ENCODE measurements at regions not wholly inside any gene's neighbourhood (a gene's known extent, or its start where the extent isn't known, plus 50 kb on each side); places are given as distances from the start of the nearest gene placed in this dataset.
"Not testable (repeated sequence)": the region's sequence is repeated elsewhere in the genome, so short reads cannot be mapped to it uniquely, and the experiment has no call there.

GRCh38 chr6:115442323-115442722 is 618.4 kb downstream of the FRK start:
- DNase-seq (no peak), ATAC-seq (ENCODE audit: low read depth) (no peak)
- Mint-ChIP-seq H3K36me3 (ENCODE audit: low read depth) (no peaks in the 10 kb centered on the region), H3K27me3 (no peaks in the 10 kb centered on the region), H3K9me3 (peaks cover 2% of the 10 kb centered on the region), H3K27ac (no peak overlapping the region), H3K4me3 (no peak overlapping the region), H3K4me1 (no peaks in the 10 kb centered on the region)
- ChIA-PET CTCF (no interaction called here), POLR2A (no interaction called here)
- intact Hi-C loops (cut with micrococcal nuclease) = no loop called here
- TF ChIP-seq, protein P1, sequence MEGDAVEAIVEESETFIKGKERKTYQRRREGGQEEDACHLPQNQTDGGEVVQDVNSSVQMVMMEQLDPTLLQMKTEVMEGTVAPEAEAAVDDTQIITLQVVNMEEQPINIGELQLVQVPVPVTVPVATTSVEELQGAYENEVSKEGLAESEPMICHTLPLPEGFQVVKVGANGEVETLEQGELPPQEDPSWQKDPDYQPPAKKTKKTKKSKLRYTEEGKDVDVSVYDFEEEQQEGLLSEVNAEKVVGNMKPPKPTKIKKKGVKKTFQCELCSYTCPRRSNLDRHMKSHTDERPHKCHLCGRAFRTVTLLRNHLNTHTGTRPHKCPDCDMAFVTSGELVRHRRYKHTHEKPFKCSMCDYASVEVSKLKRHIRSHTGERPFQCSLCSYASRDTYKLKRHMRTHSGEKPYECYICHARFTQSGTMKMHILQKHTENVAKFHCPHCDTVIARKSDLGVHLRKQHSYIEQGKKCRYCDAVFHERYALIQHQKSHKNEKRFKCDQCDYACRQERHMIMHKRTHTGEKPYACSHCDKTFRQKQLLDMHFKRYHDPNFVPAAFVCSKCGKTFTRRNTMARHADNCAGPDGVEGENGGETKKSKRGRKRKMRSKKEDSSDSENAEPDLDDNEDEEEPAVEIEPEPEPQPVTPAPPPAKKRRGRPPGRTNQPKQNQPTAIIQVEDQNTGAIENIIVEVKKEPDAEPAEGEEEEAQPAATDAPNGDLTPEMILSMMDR (IDR thresholded peaks at IDR 0.05) = no peak

GRCh38 chr6:115441651-115442050 is 619.0 kb downstream of the FRK start:
- Mint-ChIP-seq H3K4me1 (no peaks in the 10 kb centered on the region), H3K27me3 (no peaks in the 10 kb centered on the region), H3K36me3 (ENCODE audit: low read depth) (no peaks in the 10 kb centered on the region), H3K27ac (no peak overlapping the region), H3K4me3 (no peak overlapping the region), H3K9me3 (peaks cover 2% of the 10 kb centered on the region)
- DNase-seq (no peak), ATAC-seq (ENCODE audit: low read depth) (no peak)
- TF ChIP-seq, protein P1 (IDR thresholded peaks at IDR 0.05) = no peak
- intact Hi-C loops (cut with micrococcal nuclease) = no loop called here
- POLR2A ChIA-PET = no interaction called here
- CTCF ChIA-PET = no interaction called here

GRCh38 chr6:115415378-115415777 is 645.3 kb downstream of the FRK start:
- no peak for DNase-seq
- Mint-ChIP-seq H3K27me3 (no peaks in the 10 kb centered on the region), H3K27ac (no peak overlapping the region), H3K4me3 (no peak overlapping the region), H3K4me1 (no peaks in the 10 kb centered on the region), H3K9me3 (peaks cover 7% of the 10 kb centered on the region), H3K36me3 (ENCODE audit: low read depth) (no peaks in the 10 kb centered on the region)
- intact Hi-C loops (cut with micrococcal nuclease) = no loop called here
- no peak for ATAC-seq (ENCODE audit: low read depth)
- TF ChIP-seq, protein P1 (IDR thresholded peaks at IDR 0.05) = no peak
- ChIA-PET POLR2A (no interaction called here), CTCF (no interaction called here)

DNA sequence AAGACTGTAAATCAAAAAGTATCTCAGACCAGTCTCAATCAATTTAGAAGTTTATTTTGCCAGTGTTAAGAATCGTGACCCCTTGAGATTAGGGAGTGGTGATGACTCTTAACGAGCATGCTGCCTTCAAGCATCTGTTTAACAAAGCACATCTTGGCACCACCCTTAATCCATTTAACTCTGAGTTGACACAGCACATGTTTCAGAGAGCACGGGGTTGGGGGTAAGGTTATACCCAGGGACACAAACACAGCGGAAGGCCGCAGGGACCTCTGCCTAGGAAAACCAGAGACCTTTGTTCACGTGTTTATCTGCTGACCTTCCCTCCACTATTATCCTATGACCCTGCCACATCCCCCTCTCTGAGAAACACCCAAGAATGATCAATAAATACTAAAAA is 645.8 kb downstream of the FRK start:
- H3K9me3 Mint-ChIP-seq; H3K36me3 Mint-ChIP-seq (ENCODE audit: low read depth); H3K27me3 Mint-ChIP-seq; CTCF ChIA-PET; H3K27ac Mint-ChIP-seq; ATAC-seq (ENCODE audit: low read depth); intact Hi-C loops (cut with micrococcal nuclease); POLR2A ChIA-PET; H3K4me1 Mint-ChIP-seq; DNase-seq; H3K4me3 Mint-ChIP-seq: not testable (repeated sequence)

DNA sequence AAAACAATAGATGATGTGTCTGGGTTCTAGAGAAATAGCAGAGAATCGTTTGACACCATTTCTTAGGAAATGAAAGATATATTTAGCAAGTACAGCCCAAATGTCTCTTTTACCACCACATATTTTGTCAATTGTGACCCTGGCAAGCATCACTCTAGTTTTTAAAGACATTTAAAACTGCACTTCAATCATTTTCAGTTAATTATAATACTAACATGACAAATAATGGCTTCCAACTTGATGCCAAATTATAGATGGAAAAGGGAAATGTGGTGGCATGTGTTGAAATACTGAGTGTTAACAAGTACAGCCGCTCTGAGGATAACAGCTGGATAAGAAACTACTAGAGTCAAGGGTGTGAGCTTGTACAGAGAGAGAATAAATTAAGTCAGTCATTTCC is 648.9 kb downstream of the FRK start:
- Mint-ChIP-seq H3K27ac (no peak overlapping the region), H3K4me3 (no peak overlapping the region), H3K27me3 (no peaks in the 10 kb centered on the region), H3K36me3 (ENCODE audit: low read depth) (no peaks in the 10 kb centered on the region), H3K9me3 (peaks cover 2% of the 10 kb centered on the region), H3K4me1 (no peaks in the 10 kb centered on the region)
- ChIA-PET CTCF (no interaction called here), POLR2A (no interaction called here)
- ATAC-seq (ENCODE audit: low read depth) (no peak), DNase-seq (no peak)
- intact Hi-C loops (cut with micrococcal nuclease) = no loop called here
- TF ChIP-seq, protein P1 (IDR thresholded peaks at IDR 0.05) = no peak

- H3K9me3 Mint-ChIP-seq = peaks cover 12% of the 10 kb centered on the region
- ChIA-PET POLR2A (no interaction called here), CTCF (no interaction called here)
- no peak overlapping the region for H3K27ac Mint-ChIP-seq
- intact Hi-C loops (cut with micrococcal nuclease) = no loop called here
- H3K4me1 Mint-ChIP-seq = no peaks in the 10 kb centered on the region
- H3K27me3 Mint-ChIP-seq = no peaks in the 10 kb centered on the region
- H3K36me3 Mint-ChIP-seq (ENCODE audit: low read depth) = no peaks in the 10 kb centered on the region
- DNase-seq = no peak
- ATAC-seq (ENCODE audit: low read depth) = no peak
- no peak overlapping the region for H3K4me3 Mint-ChIP-seq
- TF ChIP-seq, protein P1 (IDR thresholded peaks at IDR 0.05) = no peak
Observed at GRCh38 chr6:115404446-115404845, 656.2 kb downstream of the FRK start.
